ENCODE measurements at regions not wholly inside any gene's neighbourhood (a gene's known extent, or its start where the extent isn't known, plus 50 kb on each side); places are given as distances from the start of the nearest gene placed in this dataset.

GRCh38 chr9:727767-728166 is 113.7 kb upstream of the DMRT1 start:
- TF ChIP-seq POLR2A (IDR thresholded peaks at IDR 0.05; ENCODE audit: low read depth, low read length): no peak
- TF ChIP-seq CTCF (IDR thresholded peaks at IDR 0.05; ENCODE audit: extremely low read depth in 1 of 2, insufficient read depth in 1 of 2, low read depth in 1 of 2, low read length in 2 of 2): no peak
- TF ChIP-seq EZH2 (IDR thresholded peaks at IDR 0.05; ENCODE audit: borderline replicate concordance, low read depth, low read length, severe bottlenecking): no peak
- TF ChIP-seq MYC (IDR thresholded peaks at IDR 0.05; ENCODE audit: low read depth, low read length): no peak
- TF ChIP-seq POLR2AphosphoS5 (IDR thresholded peaks at IDR 0.05; ENCODE audit: insufficient read depth, low read depth, low read length): no peak
- no peak for TF ChIP-seq FOS (IDR thresholded peaks at IDR 0.05; ENCODE audit: borderline replicate concordance, insufficient read depth, low read length)
- TF ChIP-seq MAX (IDR thresholded peaks at IDR 0.05; ENCODE audit: insufficient read depth, insufficient read length): no peak
- TF ChIP-seq JUN (IDR thresholded peaks at IDR 0.05; ENCODE audit: borderline replicate concordance, insufficient read depth, insufficient read length, low read depth): no peak

Data from endothelial cell of umbilical vein (primary cell).